ENCODE measurements at regions not wholly inside any gene's neighbourhood (a gene's known extent, or its start where the extent isn't known, plus 50 kb on each side); places are given as distances from the start of the nearest gene placed in this dataset.

- TF ChIP-seq MYC (IDR thresholded peaks at IDR 0.05; ENCODE audit: low read depth, low read length) (no peak), MYC (CRISPR knock-in tag; IDR thresholded peaks at IDR 0.05; ENCODE audit: borderline replicate concordance, low read depth) (no peak), POLR2A (conservative IDR thresholded peaks at IDR 0.05) (no peak), BRCA1 (IDR thresholded peaks at IDR 0.05) (no peak), BRCA1 (CRISPR knock-in tag; IDR thresholded peaks at IDR 0.05) (no peak), ZFX (CRISPR knock-in tag; IDR thresholded peaks at IDR 0.05) (no peak), TEAD4 (IDR thresholded peaks at IDR 0.05; ENCODE audit: low read length) (no peak), TEAD4 (CRISPR knock-in tag; IDR thresholded peaks at IDR 0.05; ENCODE audit: borderline replicate concordance) (no peak), ETS2 (tag; IDR thresholded peaks at IDR 0.05; ENCODE audit: borderline replicate concordance, poor library complexity, severe bottlenecking) (no peak), RFX5 (IDR thresholded peaks at IDR 0.05; ENCODE audit: low read depth, low read length) (no peak), XRCC5 (IDR thresholded peaks at IDR 0.05; ENCODE audit: low read depth, low read length) (no peak), ZNF184 (CRISPR knock-in tag; IDR thresholded peaks at IDR 0.05) (no peak), RBM14 (IDR thresholded peaks at IDR 0.05; ENCODE audit: borderline replicate concordance, insufficient read depth, low read depth, low read length) (no peak)
Measured at GRCh38 chr22:11307998-11308397, 4220.0 kb upstream of the OR11H1 start.
